NCI-H524 (cell line): ENCODE measurements at regions not wholly inside any gene's neighbourhood (a gene's known extent, or its start where the extent isn't known, plus 50 kb on each side); places are given as distances from the start of the nearest gene placed in this dataset.

ENCODE experiments used
- DNase-seq, 2 experiments: peaks; one replicate each; lab custom pipeline; 2025; lab: John Stamatoyannopoulos, UW

GRCh38 chr11:101211407-101211975, 81.9 kb upstream of the PGR start:
- DNase-seq, result no peak

GRCh38 chr11:101202614-101203013, 73.0 kb upstream of the PGR start:
- DNase-seq, result no peak

GRCh38 chr11:101199416-101199815, 69.8 kb upstream of the PGR start:
- DNase-seq, result no peak

- DNase-seq, result no peak
Measured at GRCh38 chr11:101195294-101195693, 65.7 kb upstream of the PGR start.

- DNase-seq, result no peak
Measured at GRCh38 chr11:101188801-101189200, 59.2 kb upstream of the PGR start.

- no peak for DNase-seq
Measured at GRCh38 chr11:101188173-101188572, 58.6 kb upstream of the PGR start.

- DNase-seq, result no peak
Measured at GRCh38 chr11:101187748-101188147, 58.1 kb upstream of the PGR start.

GRCh38 chr11:101185985-101186384, 56.4 kb upstream of the PGR start:
- DNase-seq, result no peak

GRCh38 chr11:101182467-101182866, 52.9 kb upstream of the PGR start:
- DNase-seq, result no peak

- DNase-seq, result no peak
Measured at GRCh38 chr11:101180481-101180880, 50.9 kb upstream of the PGR start.
